Fibroblast of pulmonary artery (primary cell): ENCODE measurements at regions not wholly inside any gene's neighbourhood (a gene's known extent, or its start where the extent isn't known, plus 50 kb on each side); places are given as distances from the start of the nearest gene placed in this dataset.

ENCODE experiments used
- DNase-seq: peaks from one replicate; pipeline ENCODE4 v3.0.0-alpha.2; 2010; ENCODE audit warnings: low read depth
- H3K4me3 ChIP-seq: replicated peaks from 2 replicates; pipeline ENCODE4 v1.5.1; 2011; ENCODE audit warnings: low read depth, mild to moderate bottlenecking, control low read depth, low read length, moderate library complexity
- TF ChIP-seq, protein P1 (sequence below): IDR thresholded peaks from 2 replicates; pipeline ENCODE4 v1.5.1; 2011; ENCODE audit warnings: mild to moderate bottlenecking, control low read depth, low read length, inconsistent platforms; ENCODE audit errors: missing control alignments

- TF ChIP-seq, protein P1, sequence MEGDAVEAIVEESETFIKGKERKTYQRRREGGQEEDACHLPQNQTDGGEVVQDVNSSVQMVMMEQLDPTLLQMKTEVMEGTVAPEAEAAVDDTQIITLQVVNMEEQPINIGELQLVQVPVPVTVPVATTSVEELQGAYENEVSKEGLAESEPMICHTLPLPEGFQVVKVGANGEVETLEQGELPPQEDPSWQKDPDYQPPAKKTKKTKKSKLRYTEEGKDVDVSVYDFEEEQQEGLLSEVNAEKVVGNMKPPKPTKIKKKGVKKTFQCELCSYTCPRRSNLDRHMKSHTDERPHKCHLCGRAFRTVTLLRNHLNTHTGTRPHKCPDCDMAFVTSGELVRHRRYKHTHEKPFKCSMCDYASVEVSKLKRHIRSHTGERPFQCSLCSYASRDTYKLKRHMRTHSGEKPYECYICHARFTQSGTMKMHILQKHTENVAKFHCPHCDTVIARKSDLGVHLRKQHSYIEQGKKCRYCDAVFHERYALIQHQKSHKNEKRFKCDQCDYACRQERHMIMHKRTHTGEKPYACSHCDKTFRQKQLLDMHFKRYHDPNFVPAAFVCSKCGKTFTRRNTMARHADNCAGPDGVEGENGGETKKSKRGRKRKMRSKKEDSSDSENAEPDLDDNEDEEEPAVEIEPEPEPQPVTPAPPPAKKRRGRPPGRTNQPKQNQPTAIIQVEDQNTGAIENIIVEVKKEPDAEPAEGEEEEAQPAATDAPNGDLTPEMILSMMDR, result no peak
- no peak for DNase-seq
- no peak overlapping the region for H3K4me3 ChIP-seq
Observed at GRCh38 chr9:82167296-82167695, 178.7 kb downstream of the SPATA31D1 start.

GRCh38 chr9:82168585-82168984, 180.0 kb downstream of the SPATA31D1 start:
- DNase-seq, result no peak
- TF ChIP-seq, protein P1, result no peak

GRCh38 chr9:82170866-82171265, 182.3 kb downstream of the SPATA31D1 start:
- DNase-seq, result no peak
- TF ChIP-seq, protein P1, result no peak
- H3K4me3 ChIP-seq, result no peak overlapping the region

More at GRCh38 chr9:82168585-82168984, 180.0 kb downstream of the SPATA31D1 start:
- H3K4me3 ChIP-seq, result no peak overlapping the region

DNA sequence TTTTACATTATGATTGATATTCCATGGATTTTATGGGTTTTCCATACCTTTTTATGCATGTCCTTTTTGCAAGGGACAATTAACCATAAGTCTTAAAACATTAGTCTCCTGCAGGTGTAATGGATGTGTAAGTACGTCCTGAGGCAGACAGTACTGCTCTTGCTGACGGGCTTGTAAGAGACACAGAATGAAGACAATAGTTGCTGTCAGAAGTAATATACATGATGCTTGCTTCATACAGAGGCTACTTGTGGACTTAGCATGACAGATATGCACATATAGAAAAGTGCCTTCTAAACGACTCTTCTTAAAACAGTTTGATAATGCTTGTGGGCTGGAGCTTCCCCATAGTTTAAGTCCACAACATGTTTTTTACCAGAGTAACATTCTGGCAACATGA, 182.7 kb downstream of the SPATA31D1 start:
- TF ChIP-seq, protein P1, result no peak
- no peak for DNase-seq

GRCh38 chr9:82180711-82181110, 192.1 kb downstream of the SPATA31D1 start:
- TF ChIP-seq, protein P1, result no peak
- no peak overlapping the region for H3K4me3 ChIP-seq
- no peak for DNase-seq

More for the DNA sequence above, 182.7 kb downstream of the SPATA31D1 start:
- H3K4me3 ChIP-seq, result no peak overlapping the region

DNA sequence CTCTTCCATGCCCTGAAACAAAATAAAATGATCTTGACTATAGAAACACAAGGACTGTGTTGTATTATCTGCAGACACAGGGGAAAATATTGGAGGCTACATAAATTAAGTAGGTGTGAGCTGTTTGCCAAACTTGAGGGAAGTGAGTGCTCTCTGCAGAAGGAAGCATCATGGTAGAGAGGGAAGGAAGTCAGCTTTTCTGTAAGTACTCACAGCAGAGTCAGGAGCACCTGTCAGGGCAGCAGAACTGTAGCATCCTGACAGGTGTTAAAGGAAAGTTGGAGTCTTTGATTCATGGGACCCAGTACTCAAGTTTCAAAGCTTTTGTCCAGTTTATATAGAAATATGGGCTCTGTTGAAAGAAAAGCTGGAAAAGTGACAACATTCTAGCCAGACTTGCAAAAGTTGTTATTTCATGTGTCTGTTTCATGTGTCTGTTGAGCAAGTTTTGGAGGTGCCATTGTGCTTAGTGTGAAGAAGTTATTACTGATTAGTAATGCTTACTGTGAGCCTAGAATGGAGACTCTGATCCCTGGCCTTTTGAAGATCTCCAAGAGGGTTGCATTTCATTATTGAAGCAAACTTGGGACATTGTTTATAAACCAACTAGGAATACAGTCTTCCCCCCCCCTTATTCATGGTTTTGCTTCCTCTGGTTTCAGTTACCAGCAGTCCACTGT, 194.7 kb downstream of the SPATA31D1 start:
- no peak for DNase-seq
- TF ChIP-seq, protein P1, result no peak

DNA sequence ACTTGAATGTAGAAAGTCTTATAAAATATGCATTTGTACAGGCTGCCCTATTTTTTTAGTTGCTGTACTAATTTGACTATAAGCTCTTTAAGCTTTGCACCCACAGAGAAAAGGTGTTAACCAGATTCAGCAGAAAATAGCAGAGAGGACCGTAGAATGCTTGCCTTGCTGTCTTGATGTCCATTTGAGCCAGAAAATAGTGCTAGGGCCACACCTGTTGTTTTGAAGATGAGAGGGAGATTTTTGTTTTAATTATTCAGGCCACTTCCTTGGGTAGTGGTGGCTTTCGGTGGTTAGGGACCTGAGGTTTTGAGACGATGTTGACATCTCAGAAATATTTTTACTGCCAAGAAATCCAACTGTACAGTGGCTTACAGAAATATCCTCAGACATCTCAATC, 196.0 kb downstream of the SPATA31D1 start:
- H3K4me3 ChIP-seq, result no peak overlapping the region
- no peak for DNase-seq
- TF ChIP-seq, protein P1, result no peak

More for the DNA sequence above, 194.7 kb downstream of the SPATA31D1 start:
- no peak overlapping the region for H3K4me3 ChIP-seq
